ENCODE measurements at regions not wholly inside any gene's neighbourhood (a gene's known extent, or its start where the extent isn't known, plus 50 kb on each side); places are given as distances from the start of the nearest gene placed in this dataset.

- Histone ChIP-seq H3K27me3 (ENCODE audit: control insufficient read depth, insufficient read depth, low read length) (no peaks in the 10 kb centered on the region), H3K4me1 (ENCODE audit: control insufficient read depth, insufficient read depth, low read length) (no peaks in the 10 kb centered on the region), H3K27ac (ENCODE audit: low read length) (no peak overlapping the region), H3K9me3 (ENCODE audit: control insufficient read depth, low read depth, low read length) (peaks cover 13% of the 10 kb centered on the region), H3K4me3 (ENCODE audit: low read length) (no peak overlapping the region), H3K36me3 (ENCODE audit: control insufficient read depth, insufficient read depth, low read length) (no peaks in the 10 kb centered on the region)
- DNase-seq: no peak
- WGBS (ENCODE audit: insufficient coverage, low lambda C conversion rate): no CpG with 5 or more reads among the region's 11 CpGs
These were observed 256.9 kb downstream of the GPATCH2 start for GRCh38 chr1:217373761-217374701.

DNA sequence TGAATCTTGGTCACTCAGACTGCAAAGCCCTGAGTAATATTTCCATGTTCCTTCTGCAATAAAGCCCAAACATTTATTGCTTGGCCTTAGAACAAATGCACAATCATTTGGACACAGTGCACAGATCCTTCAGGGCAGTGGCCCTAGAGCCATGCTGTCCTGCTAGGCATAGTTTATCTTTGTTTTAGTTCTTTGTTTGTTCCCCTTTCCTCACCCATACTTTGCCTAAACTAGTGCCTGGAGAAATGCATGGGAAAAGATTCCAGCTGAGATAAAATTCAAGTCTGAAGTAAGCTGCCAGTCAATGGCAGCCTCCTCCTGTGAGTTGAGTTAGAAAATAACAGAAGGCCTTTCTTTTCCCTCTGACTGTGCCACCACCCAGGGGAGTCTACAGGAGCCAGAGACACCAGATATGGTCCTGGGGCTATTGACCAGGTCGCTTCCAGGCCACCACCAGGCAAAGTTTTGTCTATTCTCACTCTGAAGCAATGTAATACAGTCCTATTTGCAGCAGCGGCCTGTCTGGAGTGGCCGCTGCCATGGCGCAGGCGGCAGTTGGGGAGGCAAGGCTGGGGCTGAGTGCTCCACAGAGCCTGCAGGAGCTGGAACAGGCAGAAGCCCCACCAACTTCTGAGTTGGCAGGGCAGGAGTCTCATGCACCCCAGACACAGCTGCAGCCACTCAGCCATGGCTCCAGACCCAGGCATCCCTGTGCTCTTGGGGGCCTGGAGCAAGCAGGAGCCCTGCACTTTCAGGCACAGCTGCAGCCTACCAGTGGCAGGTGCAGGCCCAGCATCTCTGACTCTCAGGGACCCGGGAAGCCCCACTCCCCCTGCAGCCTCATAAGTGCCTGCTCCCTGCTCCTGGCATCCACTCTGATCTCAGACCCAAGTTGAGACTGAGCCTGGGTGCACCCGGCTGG is 258.6 kb downstream of the GPATCH2 start:
- WGBS (ENCODE audit: insufficient coverage, low lambda C conversion rate): no CpG with 5 or more reads among the region's 7 CpGs
- Histone ChIP-seq H3K36me3 (ENCODE audit: control insufficient read depth, insufficient read depth, low read length) (no peaks in the 10 kb centered on the region), H3K4me1 (ENCODE audit: control insufficient read depth, insufficient read depth, low read length) (no peaks in the 10 kb centered on the region), H3K4me3 (ENCODE audit: low read length) (no peak overlapping the region), H3K9me3 (ENCODE audit: control insufficient read depth, low read depth, low read length) (peaks cover 13% of the 10 kb centered on the region), H3K27me3 (ENCODE audit: control insufficient read depth, insufficient read depth, low read length) (no peaks in the 10 kb centered on the region), H3K27ac (ENCODE audit: low read length) (no peak overlapping the region)
- DNase-seq: no peak

- Histone ChIP-seq H3K27me3 (ENCODE audit: control insufficient read depth, insufficient read depth, low read length) (no peaks in the 10 kb centered on the region), H3K27ac (ENCODE audit: low read length) (no peak overlapping the region), H3K4me1 (ENCODE audit: control insufficient read depth, insufficient read depth, low read length) (no peaks in the 10 kb centered on the region), H3K36me3 (ENCODE audit: control insufficient read depth, insufficient read depth, low read length) (no peaks in the 10 kb centered on the region), H3K9me3 (ENCODE audit: control insufficient read depth, low read depth, low read length) (peaks cover 13% of the 10 kb centered on the region), H3K4me3 (ENCODE audit: low read length) (no peak overlapping the region)
- DNase-seq: no peak
- WGBS (ENCODE audit: insufficient coverage, low lambda C conversion rate): 100% methylated on average over 3 of the region's 10 CpGs
These were observed 260.1 kb downstream of the GPATCH2 start for GRCh38 chr1:217370757-217371156.

DNA sequence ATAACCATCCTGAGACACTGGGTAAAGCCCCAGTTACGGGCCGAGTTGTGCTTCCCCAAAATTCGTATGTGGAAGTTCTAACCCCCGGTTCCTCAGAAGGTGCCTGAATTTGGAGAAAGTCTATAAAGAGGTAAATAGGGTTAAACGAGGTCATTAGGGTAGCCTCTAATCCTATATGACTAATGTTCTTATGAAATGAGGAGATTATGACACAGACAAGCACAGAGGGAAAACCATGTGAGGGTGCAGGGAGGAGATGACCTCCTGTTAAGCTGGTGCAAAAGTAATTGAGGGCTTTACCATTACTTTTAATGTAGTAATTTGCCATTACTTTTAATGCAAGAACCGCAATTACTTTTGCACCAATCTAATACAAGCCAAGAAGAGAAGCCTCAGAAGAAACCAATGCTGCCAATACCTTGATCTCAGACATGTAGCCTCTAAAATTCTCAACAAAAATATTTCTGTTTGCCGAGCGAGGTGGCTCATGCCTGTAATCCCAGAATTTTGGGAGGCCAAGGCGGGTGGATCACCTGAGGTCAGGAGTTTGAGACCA is 260.8 kb downstream of the GPATCH2 start:
- Histone ChIP-seq H3K4me3 (ENCODE audit: low read length) (no peak overlapping the region), H3K36me3 (ENCODE audit: control insufficient read depth, insufficient read depth, low read length) (no peaks in the 10 kb centered on the region), H3K27me3 (ENCODE audit: control insufficient read depth, insufficient read depth, low read length) (no peaks in the 10 kb centered on the region), H3K9me3 (ENCODE audit: control insufficient read depth, low read depth, low read length) (peaks cover 13% of the 10 kb centered on the region), H3K4me1 (ENCODE audit: control insufficient read depth, insufficient read depth, low read length) (no peaks in the 10 kb centered on the region), H3K27ac (ENCODE audit: low read length) (no peak overlapping the region)
- 90% methylated on average over 2 of the region's 9 CpGs for WGBS (ENCODE audit: insufficient coverage, low lambda C conversion rate)
- DNase-seq: no peak

DNA sequence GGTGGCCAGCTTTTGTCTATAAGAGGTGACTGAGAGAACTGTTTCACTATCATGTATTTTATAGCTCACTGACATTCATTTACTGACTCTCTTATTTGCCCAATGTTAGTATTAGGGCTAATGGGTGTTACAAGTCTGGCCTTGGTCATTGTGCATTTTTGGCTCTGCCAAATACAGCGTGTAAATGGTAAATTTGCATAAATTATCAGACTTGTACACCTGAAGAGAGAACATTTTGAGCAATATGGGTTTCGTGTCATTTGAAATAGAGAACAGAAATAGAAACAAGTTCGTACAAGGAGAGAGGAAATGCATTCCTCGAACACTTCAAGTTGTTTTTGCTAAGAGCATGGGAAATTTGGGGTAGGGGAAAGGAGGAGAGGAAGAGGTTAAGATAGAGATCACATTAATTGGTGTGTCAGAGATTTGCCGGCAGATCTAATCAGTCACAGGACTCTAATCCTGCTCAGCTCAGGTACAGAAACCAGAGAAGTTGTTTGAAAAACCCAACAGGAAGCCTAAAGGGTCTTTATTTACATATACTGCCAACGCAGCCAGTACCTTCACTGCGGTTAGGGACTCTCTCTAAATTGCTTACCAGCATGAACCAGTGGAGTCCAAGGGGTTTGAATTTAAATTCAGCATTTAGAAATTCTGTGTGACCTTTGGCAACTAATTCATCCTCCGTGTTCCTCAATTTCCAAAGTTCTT is 261.5 kb downstream of the GPATCH2 start:
- 44% methylated on average over 3 of the region's 8 CpGs for WGBS (ENCODE audit: insufficient coverage, low lambda C conversion rate)
- H3K27me3 ChIP-seq (ENCODE audit: control insufficient read depth, insufficient read depth, low read length): no peaks in the 10 kb centered on the region
- H3K9me3 ChIP-seq (ENCODE audit: control insufficient read depth, low read depth, low read length): peaks cover 13% of the 10 kb centered on the region
- H3K36me3 ChIP-seq (ENCODE audit: control insufficient read depth, insufficient read depth, low read length): no peaks in the 10 kb centered on the region
- H3K27ac ChIP-seq (ENCODE audit: low read length): no peak overlapping the region
- no peaks in the 10 kb centered on the region for H3K4me1 ChIP-seq (ENCODE audit: control insufficient read depth, insufficient read depth, low read length)
- H3K4me3 ChIP-seq (ENCODE audit: low read length): no peak overlapping the region
- no peak for DNase-seq

DNA sequence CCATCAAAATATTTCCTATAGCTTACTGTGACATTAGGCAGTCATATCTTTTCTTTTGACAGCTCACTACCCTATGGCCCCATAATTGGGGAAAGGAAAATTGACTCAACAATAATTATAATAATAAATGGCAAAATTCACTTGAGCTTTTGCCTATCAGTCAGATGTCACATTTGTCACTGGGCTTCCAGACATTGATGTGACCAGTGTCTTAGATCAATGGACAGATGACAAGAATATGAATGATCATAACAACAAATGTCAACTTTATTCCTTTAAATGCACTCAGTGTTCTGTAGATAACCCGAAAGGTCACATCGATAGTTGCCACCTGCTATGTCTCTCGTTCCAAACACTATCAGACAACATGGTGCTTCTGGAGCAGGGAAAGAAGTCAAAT is 266.7 kb downstream of the GPATCH2 start:
- Histone ChIP-seq H3K27me3 (ENCODE audit: control insufficient read depth, insufficient read depth, low read length) (no peaks in the 10 kb centered on the region), H3K27ac (ENCODE audit: low read length) (no peak overlapping the region), H3K4me1 (ENCODE audit: control insufficient read depth, insufficient read depth, low read length) (no peaks in the 10 kb centered on the region), H3K4me3 (ENCODE audit: low read length) (no peak overlapping the region), H3K36me3 (ENCODE audit: control insufficient read depth, insufficient read depth, low read length) (no peaks in the 10 kb centered on the region), H3K9me3 (ENCODE audit: control insufficient read depth, low read depth, low read length) (no peaks in the 10 kb centered on the region)
- no peak for DNase-seq
- no CpG with 5 or more reads among the region's 3 CpGs for WGBS (ENCODE audit: insufficient coverage, low lambda C conversion rate)

GRCh38 chr1:217363319-217363718 is 267.6 kb downstream of the GPATCH2 start:
- no peak overlapping the region for H3K4me3 ChIP-seq (ENCODE audit: low read length)
- WGBS (ENCODE audit: insufficient coverage, low lambda C conversion rate): no CpG with 5 or more reads among the region's 4 CpGs
- no peaks in the 10 kb centered on the region for H3K27me3 ChIP-seq (ENCODE audit: control insufficient read depth, insufficient read depth, low read length)

GRCh38 chr1:217360510-217360909 is 270.4 kb downstream of the GPATCH2 start:
- H3K27ac ChIP-seq (ENCODE audit: low read length): no peak overlapping the region
- no peak for DNase-seq
- no peaks in the 10 kb centered on the region for H3K36me3 ChIP-seq (ENCODE audit: control insufficient read depth, insufficient read depth, low read length)
- H3K9me3 ChIP-seq (ENCODE audit: control insufficient read depth, low read depth, low read length): no peaks in the 10 kb centered on the region
- peaks cover 9% of the 10 kb centered on the region for H3K4me1 ChIP-seq (ENCODE audit: control insufficient read depth, insufficient read depth, low read length)
- no peak overlapping the region for H3K4me3 ChIP-seq (ENCODE audit: low read length)
- 100% methylated on average over 1 of the region's 4 CpGs for WGBS (ENCODE audit: insufficient coverage, low lambda C conversion rate)
- H3K27me3 ChIP-seq (ENCODE audit: control insufficient read depth, insufficient read depth, low read length): no peaks in the 10 kb centered on the region

More at GRCh38 chr1:217363319-217363718, 267.6 kb downstream of the GPATCH2 start:
- Histone ChIP-seq H3K9me3 (ENCODE audit: control insufficient read depth, low read depth, low read length) (no peaks in the 10 kb centered on the region), H3K36me3 (ENCODE audit: control insufficient read depth, insufficient read depth, low read length) (no peaks in the 10 kb centered on the region), H3K4me1 (ENCODE audit: control insufficient read depth, insufficient read depth, low read length) (no peaks in the 10 kb centered on the region), H3K27ac (ENCODE audit: low read length) (no peak overlapping the region)
- DNase-seq: no peak

GRCh38 chr1:217354895-217355294 is 276.0 kb downstream of the GPATCH2 start:
- Histone ChIP-seq H3K27me3 (ENCODE audit: control insufficient read depth, insufficient read depth, low read length) (no peaks in the 10 kb centered on the region), H3K27ac (ENCODE audit: low read length) (peak overlapping the region; percentile 76), H3K9me3 (ENCODE audit: control insufficient read depth, low read depth, low read length) (no peaks in the 10 kb centered on the region), H3K36me3 (ENCODE audit: control insufficient read depth, insufficient read depth, low read length) (no peaks in the 10 kb centered on the region), H3K4me1 (ENCODE audit: control insufficient read depth, insufficient read depth, low read length) (peaks cover 23% of the 10 kb centered on the region), H3K4me3 (ENCODE audit: low read length) (no peak overlapping the region)
- peak; percentile 54 to 85 for DNase-seq
- 39% methylated on average over 2 of the region's 3 CpGs for WGBS (ENCODE audit: insufficient coverage, low lambda C conversion rate)
